GM12878 (cell line): ENCODE measurements at regions not wholly inside any gene's neighbourhood (a gene's known extent, or its start where the extent isn't known, plus 50 kb on each side); places are given as distances from the start of the nearest gene placed in this dataset.

Source experiments
- ATAC-seq: fragments of 200-7000 bp; cut with Tn5 transposase; 3 replicates; pipeline ENCODE4 v1.9.1; 2020; ENCODE audit warnings: mild to moderate bottlenecking, moderate library complexity
- BruUV-seq: library from RNA; stranded (reverse); fragments of 400-500 nt; replicated peaks from 2 replicates; lab custom pipeline; 2021; lab: Mats Ljungman, UMichigan
- CTCF ChIA-PET: fragments of 300-600 bp; sonication (Branson Sonifier 250); formaldehyde crosslinking; extraction: SDS; loops from one replicate; lab custom pipeline; 2021; ENCODE audit warnings: inconsistent platforms; lab: Yijun Ruan, JAX
- POLR2A ChIA-PET: fragments of 350-600 bp; formaldehyde crosslinking; extraction: SDS; loops from one replicate; lab custom pipeline; 2021; ENCODE audit warnings: inconsistent platforms; lab: Charles Lee
- RAD21 ChIA-PET: fragments of 300-600 bp; sonication (Branson Sonifier 250); formaldehyde crosslinking; loops from one replicate; lab custom pipeline; 2023; ENCODE audit warnings: antibody characterized with exemption; ENCODE audit not compliant: unreplicated experiment; lab: Charles Lee
- SMC1A ChIA-PET: fragments of 300-600 bp; sonication (Branson Sonifier 250); formaldehyde crosslinking; loops from one replicate; lab custom pipeline; 2023; ENCODE audit not compliant: unreplicated experiment, uncharacterized antibody; lab: Charles Lee
- DNase-seq: peaks from one replicate; pipeline ENCODE4 v3.0.0-alpha.2; 2011; ENCODE audit warnings: low read depth, low spot score
- FAIRE-seq: peaks from 3 replicates; lab custom pipeline; 2011; peaks lifted over from hg19 to GRCh38; lab: Jason Lieb, UNC
- H2AFZ ChIP-seq: 2 replicates; pipeline ENCODE4 v1.6.0; 2011; ENCODE audit warnings: low read depth, low read length, control low read depth; ENCODE audit not compliant: control insufficient read depth
- H3K27ac ChIP-seq: 2 replicates; pipeline ENCODE4 v1.5.1; 2011; ENCODE audit warnings: control low read depth; ENCODE audit not compliant: control insufficient read depth, insufficient read depth
- H3K27me3 ChIP-seq, 2 experiments: replicated peaks in 1 of 2; 2 replicates each; pipeline versions ENCODE4 v1.6.0 to v1.6.1; 2011; ENCODE audit warnings: low read length in 1 of 2; ENCODE audit not compliant: control insufficient read depth in 2 of 2, insufficient read depth in 2 of 2
- H3K36me3 ChIP-seq, 2 experiments: 2 replicates each; pipeline ENCODE4 v1.5.1; 2011; ENCODE audit warnings: low read length in 1 of 2; ENCODE audit not compliant: control insufficient read depth in 2 of 2, insufficient read depth in 2 of 2
- H3K4me1 ChIP-seq: 2 replicates; pipeline ENCODE4 v1.6.1; 2011; ENCODE audit warnings: mild to moderate bottlenecking, low read length, moderate library complexity, mixed read lengths; ENCODE audit not compliant: control insufficient read depth, insufficient read depth
- H3K4me2 ChIP-seq: 2 replicates; pipeline ENCODE4 v1.6.0; 2011; ENCODE audit warnings: control low read depth; ENCODE audit not compliant: control insufficient read depth, insufficient read depth
- H3K4me3 ChIP-seq: fragments of 200-600 bp; sonication (generic); 2 replicates; pipeline ENCODE4 v1.5.1; 2016
- H3K79me2 ChIP-seq: 2 replicates; pipeline ENCODE4 v1.6.0; 2011; ENCODE audit warnings: low read length; ENCODE audit not compliant: control insufficient read depth, insufficient read depth
- H3K9ac ChIP-seq: 2 replicates; pipeline ENCODE4 v1.8.0; 2011; ENCODE audit warnings: low read length, control low read depth, mixed read lengths; ENCODE audit not compliant: control insufficient read depth, insufficient read depth
- H3K9me3 ChIP-seq: replicated peaks from 3 replicates; pipeline ENCODE4 v1.5.1; 2011; ENCODE audit warnings: mild to moderate bottlenecking, low read length; ENCODE audit not compliant: control insufficient read depth, insufficient read depth
- H4K20me1 ChIP-seq: 2 replicates; pipeline ENCODE4 v1.6.0; 2011; ENCODE audit not compliant: control insufficient read depth, insufficient read depth
- BRCA1 ChIP-seq: IDR thresholded peaks from 2 replicates; pipeline ENCODE4 v1.6.1; 2011; ENCODE audit warnings: low read depth, low read length, improper control_type of control experiment
- PKNOX1 ChIP-seq: fragments of 450-650 bp; IDR thresholded peaks from 2 replicates; pipeline ENCODE4 v1.6.1; 2016; ENCODE audit warnings: mild to moderate bottlenecking
- RELA ChIP-seq: fragments of 450-650 bp; IDR thresholded peaks from 2 replicates; pipeline ENCODE4 v1.8.0; 2014; ENCODE audit warnings: borderline replicate concordance; ENCODE audit not compliant: partially characterized antibody
- SIX5 ChIP-seq: IDR thresholded peaks from 2 replicates; pipeline ENCODE4 v1.6.1; 2011; ENCODE audit warnings: mild to moderate bottlenecking, low read depth, low read length, moderate library complexity; ENCODE audit not compliant: severe bottlenecking
- ZNF24 ChIP-seq: fragments of 450-650 bp; IDR thresholded peaks from 2 replicates; pipeline ENCODE4 v1.6.1; 2017; ENCODE audit warnings: antibody characterized with exemption, mild to moderate bottlenecking
- WGBS: methylation state at CpG from one replicate; pipeline ENCODE4 v1.1.6; 2016; ENCODE audit warnings: low lambda C conversion rate; ENCODE audit not compliant: insufficient replicate concordance, insufficient coverage; ENCODE audit errors: missing lambda C conversion rate; 5-methylcytosine and 5-hydroxymethylcytosine counted together
- in situ Hi-C: fragments of 300-500 bp; cut with MboI; formaldehyde crosslinking; loops from 9 replicates; pipeline ENCODE4 v1.14.3; 2018; ENCODE audit warnings: mixed read lengths
- intact Hi-C: fragments of 100-400 bp; cut with micrococcal nuclease; formaldehyde crosslinking; loops from one replicate; pipeline ENCODE4 v1.14.2; 2022; ENCODE audit not compliant: unreplicated experiment
- TF ChIP-seq, protein P1 (sequence below): fragments of 150-350 bp; IDR thresholded peaks from 2 replicates; pipeline ENCODE4 v1.6.1; 2014; ENCODE audit warnings: mild to moderate bottlenecking, low read depth, low read length

GRCh38 chr5:106380736-106381135, 1290.0 kb downstream of the EFNA5 start:
- ChIA-PET CTCF (no interaction called here), RAD21 (no interaction called here), SMC1A (no interaction called here), POLR2A (no interaction called here)
- no peaks in the 10 kb centered on the region for H3K4me1 ChIP-seq
- no peak overlapping the region for H3K4me2 ChIP-seq
- intact Hi-C loops, result no loop called here
- no peak overlapping the region for H3K27ac ChIP-seq
- no peaks in the 10 kb centered on the region for H3K9me3 ChIP-seq
- no peak overlapping the region for H2AFZ ChIP-seq
- no peaks in the 10 kb centered on the region for H3K79me2 ChIP-seq
- DNase-seq (no peak), ATAC-seq (no peak), FAIRE-seq (no peak)
- TF ChIP-seq PKNOX1 (no peak), SIX5 (no peak), RELA (no peak), ZNF24 (no peak), BRCA1 (no peak)
- TF ChIP-seq, protein P1, sequence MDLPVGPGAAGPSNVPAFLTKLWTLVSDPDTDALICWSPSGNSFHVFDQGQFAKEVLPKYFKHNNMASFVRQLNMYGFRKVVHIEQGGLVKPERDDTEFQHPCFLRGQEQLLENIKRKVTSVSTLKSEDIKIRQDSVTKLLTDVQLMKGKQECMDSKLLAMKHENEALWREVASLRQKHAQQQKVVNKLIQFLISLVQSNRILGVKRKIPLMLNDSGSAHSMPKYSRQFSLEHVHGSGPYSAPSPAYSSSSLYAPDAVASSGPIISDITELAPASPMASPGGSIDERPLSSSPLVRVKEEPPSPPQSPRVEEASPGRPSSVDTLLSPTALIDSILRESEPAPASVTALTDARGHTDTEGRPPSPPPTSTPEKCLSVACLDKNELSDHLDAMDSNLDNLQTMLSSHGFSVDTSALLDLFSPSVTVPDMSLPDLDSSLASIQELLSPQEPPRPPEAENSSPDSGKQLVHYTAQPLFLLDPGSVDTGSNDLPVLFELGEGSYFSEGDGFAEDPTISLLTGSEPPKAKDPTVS, result no peak
- no peak overlapping the region for H3K4me3 ChIP-seq
- H4K20me1 ChIP-seq, result no peaks in the 10 kb centered on the region
- H3K36me3 ChIP-seq, result no peaks in the 10 kb centered on the region
- BruUV-seq, result no TSS peak
- 19% methylated on average over 1 of the region's 1 CpG for WGBS
- H3K27me3 ChIP-seq, result no peaks in the 10 kb centered on the region
- no peak overlapping the region for H3K9ac ChIP-seq
- in situ Hi-C loops, result no loop called here
